GM19043 (cell line): ENCODE measurements at regions not wholly inside any gene's neighbourhood (a gene's known extent, or its start where the extent isn't known, plus 50 kb on each side); places are given as distances from the start of the nearest gene placed in this dataset.

Experiments used
- ATAC-seq: cut with Tn5 transposase; IDR thresholded peaks from one replicate; pipeline ENCODE4 v1.9.1; 2021; ENCODE audit warnings: low read depth; ENCODE audit not compliant: unreplicated experiment

- ATAC-seq: no peak
These were observed 1705.1 kb downstream of the PCDH7 start for GRCh38 chr4:32425243-32425642.

- ATAC-seq: no peak
These were observed 1707.4 kb downstream of the PCDH7 start for GRCh38 chr4:32427566-32427965.

- ATAC-seq: no peak
These were observed 1709.0 kb downstream of the PCDH7 start for GRCh38 chr4:32429151-32429550.

GRCh38 chr4:32435308-32435707 is 1715.1 kb downstream of the PCDH7 start:
- no peak for ATAC-seq

GRCh38 chr4:32436816-32437215 is 1716.6 kb downstream of the PCDH7 start:
- no peak for ATAC-seq

- no peak for ATAC-seq
These were observed 1720.2 kb downstream of the PCDH7 start for GRCh38 chr4:32440391-32440790.

GRCh38 chr4:32454482-32454881 is 1734.3 kb downstream of the PCDH7 start:
- ATAC-seq: no peak

GRCh38 chr4:32455231-32455630 is 1735.1 kb downstream of the PCDH7 start:
- ATAC-seq: no peak

- ATAC-seq: no peak
These were observed 1740.8 kb downstream of the PCDH7 start for GRCh38 chr4:32460972-32461371.

GRCh38 chr4:32462944-32463343 is 1742.8 kb downstream of the PCDH7 start:
- no peak for ATAC-seq

GRCh38 chr4:32470087-32470585 is 1750.0 kb downstream of the PCDH7 start:
- ATAC-seq: no peak

- ATAC-seq: no peak
These were observed 1752.7 kb downstream of the PCDH7 start for GRCh38 chr4:32472918-32473317.

- no peak for ATAC-seq
These were observed 1755.5 kb downstream of the PCDH7 start for GRCh38 chr4:32475710-32476109.

GRCh38 chr4:32477518-32477917 is 1757.3 kb downstream of the PCDH7 start:
- no peak for ATAC-seq

- ATAC-seq: no peak
These were observed 1765.8 kb downstream of the PCDH7 start for GRCh38 chr4:32485956-32486355.

GRCh38 chr4:32488690-32489089 is 1768.5 kb downstream of the PCDH7 start:
- no peak for ATAC-seq

- no peak for ATAC-seq
These were observed 1779.0 kb downstream of the PCDH7 start for GRCh38 chr4:32499171-32499570.

GRCh38 chr4:32503241-32503640 is 1783.1 kb downstream of the PCDH7 start:
- ATAC-seq: no peak

GRCh38 chr4:32506067-32506466 is 1785.9 kb downstream of the PCDH7 start:
- ATAC-seq: no peak

GRCh38 chr4:32519060-32519459 is 1798.9 kb downstream of the PCDH7 start:
- ATAC-seq: no peak

- no peak for ATAC-seq
These were observed 1805.3 kb downstream of the PCDH7 start for GRCh38 chr4:32525420-32525819.

- ATAC-seq: no peak
These were observed 1824.7 kb downstream of the PCDH7 start for GRCh38 chr4:32544846-32545245.

- ATAC-seq: no peak
These were observed 1831.8 kb downstream of the PCDH7 start for GRCh38 chr4:32551943-32552342.
